Smooth muscle cell (in vitro differentiated cells): ENCODE measurements at regions not wholly inside any gene's neighbourhood (a gene's known extent, or its start where the extent isn't known, plus 50 kb on each side); places are given as distances from the start of the nearest gene placed in this dataset.

Experiments used
- DNase-seq: peaks from one replicate; lab custom pipeline; 2025; ENCODE audit not compliant: unreplicated experiment; lab: John Stamatoyannopoulos, UW
- H2AFZ ChIP-seq: fragments of 200-600 bp; sonication (generic); 2 replicates; pipeline ENCODE4 v1.6.0; 2016; ENCODE audit warnings: antibody characterized with exemption, low read depth, mild to moderate bottlenecking
- H3F3A ChIP-seq: fragments of 200-600 bp; sonication (generic); 2 replicates; pipeline ENCODE4 v1.6.0; 2017; ENCODE audit warnings: antibody characterized with exemption, low read depth
- H3K27ac ChIP-seq: fragments of 200-600 bp; sonication (generic); 2 replicates; pipeline ENCODE4 v1.5.1; 2016; ENCODE audit warnings: low read depth, mild to moderate bottlenecking
- H3K27me3 ChIP-seq: fragments of 200-600 bp; sonication (generic); 2 replicates; pipeline ENCODE4 v1.6.1; 2016; ENCODE audit warnings: low read depth, mild to moderate bottlenecking
- H3K36me3 ChIP-seq: fragments of 200-600 bp; sonication (generic); 2 replicates; pipeline ENCODE4 v1.5.1; 2016; ENCODE audit warnings: low read depth
- H3K4me1 ChIP-seq: fragments of 200-600 bp; sonication (generic); 2 replicates; pipeline ENCODE4 v1.5.1; 2016; ENCODE audit warnings: low read depth
- H3K4me2 ChIP-seq: fragments of 200-600 bp; sonication (generic); 2 replicates; pipeline ENCODE4 v1.6.0; 2016; ENCODE audit warnings: mild to moderate bottlenecking
- H3K4me3 ChIP-seq: fragments of 200-600 bp; sonication (generic); 2 replicates; pipeline ENCODE4 v1.5.1; 2016; ENCODE audit warnings: mild to moderate bottlenecking
- H3K79me2 ChIP-seq: fragments of 200-600 bp; sonication (generic); 2 replicates; pipeline ENCODE4 v1.6.0; 2016; ENCODE audit warnings: low read depth, mild to moderate bottlenecking
- H3K9ac ChIP-seq: fragments of 200-600 bp; sonication (generic); 2 replicates; pipeline ENCODE4 v1.6.0; 2016; ENCODE audit warnings: low read depth
- H3K9me3 ChIP-seq: fragments of 200-600 bp; sonication (generic); replicated peaks from 2 replicates; pipeline ENCODE4 v1.5.1; 2016; ENCODE audit warnings: low read depth
- H4K20me1 ChIP-seq: fragments of 200-600 bp; sonication (generic); 2 replicates; pipeline ENCODE4 v1.6.0; 2016; ENCODE audit warnings: low read depth
- CTCF ChIP-seq: fragments of 200-600 bp; sonication (generic); IDR thresholded peaks from 2 replicates; pipeline ENCODE4 v1.5.1; 2017; ENCODE audit warnings: borderline replicate concordance, mild to moderate bottlenecking, antibody characterized with exemption; ENCODE audit not compliant: insufficient read depth, poor library complexity, severe bottlenecking
- WGBS: methylation state at CpG from one replicate; pipeline ENCODE4 v1.1.7; 2016; ENCODE audit warnings: low lambda C conversion rate; 5-methylcytosine and 5-hydroxymethylcytosine counted together

- Histone ChIP-seq H3K4me1 (no peaks in the 10 kb centered on the region), H3F3A (no peaks in the 10 kb centered on the region), H3K36me3 (no peaks in the 10 kb centered on the region), H3K4me2 (no peak overlapping the region), H3K27ac (no peak overlapping the region), H4K20me1 (no peaks in the 10 kb centered on the region), H3K27me3 (no peaks in the 10 kb centered on the region), H3K9me3 (no peaks in the 10 kb centered on the region), H3K4me3 (no peak overlapping the region), H3K9ac (no peak overlapping the region), H3K79me2 (no peaks in the 10 kb centered on the region), H2AFZ (no peak overlapping the region)
- no peak for TF ChIP-seq CTCF
- DNase-seq = no peak
- WGBS = 80% methylated on average over 2 of the region's 2 CpGs
These were observed 361.3 kb downstream of the CD109 start for GRCh38 chr6:74057326-74057725.

GRCh38 chr6:74054190-74054589, 358.2 kb downstream of the CD109 start:
- no peaks in the 10 kb centered on the region for H4K20me1 ChIP-seq
- DNase-seq = no peak

GRCh38 chr6:74050921-74051320, 354.9 kb downstream of the CD109 start:
- no peak overlapping the region for H3K4me3 ChIP-seq
- no peak for DNase-seq
- no peak for TF ChIP-seq CTCF
- no peaks in the 10 kb centered on the region for H3K36me3 ChIP-seq
- no peak overlapping the region for H3K9ac ChIP-seq
- no peaks in the 10 kb centered on the region for H3K4me1 ChIP-seq
- WGBS = 78% methylated on average over 3 of the region's 3 CpGs
- no peaks in the 10 kb centered on the region for H3K79me2 ChIP-seq
- no peak overlapping the region for H3K4me2 ChIP-seq
- no peak overlapping the region for H3K27ac ChIP-seq
- no peaks in the 10 kb centered on the region for H3K27me3 ChIP-seq
- no peaks in the 10 kb centered on the region for H3F3A ChIP-seq
- no peaks in the 10 kb centered on the region for H4K20me1 ChIP-seq
- H2AFZ ChIP-seq = no peak overlapping the region
- no peaks in the 10 kb centered on the region for H3K9me3 ChIP-seq

More at GRCh38 chr6:74054190-74054589, 358.2 kb downstream of the CD109 start:
- Histone ChIP-seq H3K9me3 (no peaks in the 10 kb centered on the region), H3K27me3 (no peaks in the 10 kb centered on the region), H3F3A (no peaks in the 10 kb centered on the region), H3K4me3 (no peak overlapping the region), H3K4me1 (no peaks in the 10 kb centered on the region), H3K9ac (no peak overlapping the region), H3K79me2 (no peaks in the 10 kb centered on the region), H3K36me3 (no peaks in the 10 kb centered on the region), H3K4me2 (no peak overlapping the region), H2AFZ (no peak overlapping the region), H3K27ac (no peak overlapping the region)
- TF ChIP-seq CTCF = no peak

GRCh38 chr6:74048387-74048786, 352.4 kb downstream of the CD109 start:
- H2AFZ ChIP-seq = no peak overlapping the region
- no peak overlapping the region for H3K4me3 ChIP-seq
- no peaks in the 10 kb centered on the region for H3K79me2 ChIP-seq
- no peaks in the 10 kb centered on the region for H3K9me3 ChIP-seq
- H3K27me3 ChIP-seq = no peaks in the 10 kb centered on the region
- DNase-seq = no peak
- no peak overlapping the region for H3K27ac ChIP-seq
- H3K4me1 ChIP-seq = no peaks in the 10 kb centered on the region
- no peak overlapping the region for H3K4me2 ChIP-seq
- H3K9ac ChIP-seq = no peak overlapping the region
- WGBS = 66% methylated on average over 2 of the region's 2 CpGs
- no peak for TF ChIP-seq CTCF
- H3F3A ChIP-seq = no peaks in the 10 kb centered on the region
- no peaks in the 10 kb centered on the region for H4K20me1 ChIP-seq
- no peaks in the 10 kb centered on the region for H3K36me3 ChIP-seq
